ENCODE measurements at regions not wholly inside any gene's neighbourhood (a gene's known extent, or its start where the extent isn't known, plus 50 kb on each side); places are given as distances from the start of the nearest gene placed in this dataset.

DNA sequence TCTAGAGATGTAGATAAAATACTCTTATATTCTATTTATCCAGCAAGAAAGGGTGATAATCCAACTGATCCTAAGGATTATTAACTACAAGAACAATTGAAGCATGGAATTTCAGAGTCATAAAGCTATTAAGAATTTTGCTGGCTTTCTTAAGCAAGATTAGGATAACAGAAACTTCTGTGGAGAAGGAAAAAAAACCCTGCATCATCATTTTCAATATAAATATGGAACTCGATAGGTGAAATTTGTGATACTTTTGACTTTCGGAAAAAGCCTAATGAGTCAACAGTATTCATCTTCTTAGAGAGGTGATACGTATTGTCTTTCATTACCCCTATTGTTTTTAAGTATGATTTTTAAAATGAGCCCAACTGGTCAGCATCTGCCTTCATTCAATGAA, 593.3 kb downstream of the CPS1 start:
- peaks cover 3 to 5% of the 10 kb centered on the region in 2 experiments for H3K9me3 ChIP-seq (ENCODE audit: control insufficient read depth in 1 of 2, insufficient read depth in 1 of 2, low read length in 2 of 2)
- H3K36me3 ChIP-seq (ENCODE audit: insufficient read depth, low read length), result no peaks in the 10 kb centered on the region
- DNase-seq (no peak), ATAC-seq (ENCODE audit: poor library complexity) (no peak)
- no peaks in the 10 kb centered on the region for H3K4me1 ChIP-seq (ENCODE audit: insufficient read depth, low read length)
- no peaks in the 10 kb centered on the region for H3K27me3 ChIP-seq (ENCODE audit: control insufficient read depth in 1 of 2, insufficient read depth in 2 of 2, low read length in 2 of 2)
- H3K4me3 ChIP-seq (ENCODE audit: low read length), result no peak overlapping the region
- Mint-ChIP-seq H3K36me3 (ENCODE audit: low read depth) (no peaks in the 10 kb centered on the region), H3K4me1 (ENCODE audit: low read depth) (no peaks in the 10 kb centered on the region), H3K27me3 (no peaks in the 10 kb centered on the region), H3K9me3 (no peaks in the 10 kb centered on the region), H3K27ac (no peak overlapping the region), H3K4me3 (no peak overlapping the region)
- no peak overlapping the region for H3K27ac ChIP-seq (ENCODE audit: low read depth in 1 of 2, low read length in 2 of 2)
- TF ChIP-seq, protein P1, sequence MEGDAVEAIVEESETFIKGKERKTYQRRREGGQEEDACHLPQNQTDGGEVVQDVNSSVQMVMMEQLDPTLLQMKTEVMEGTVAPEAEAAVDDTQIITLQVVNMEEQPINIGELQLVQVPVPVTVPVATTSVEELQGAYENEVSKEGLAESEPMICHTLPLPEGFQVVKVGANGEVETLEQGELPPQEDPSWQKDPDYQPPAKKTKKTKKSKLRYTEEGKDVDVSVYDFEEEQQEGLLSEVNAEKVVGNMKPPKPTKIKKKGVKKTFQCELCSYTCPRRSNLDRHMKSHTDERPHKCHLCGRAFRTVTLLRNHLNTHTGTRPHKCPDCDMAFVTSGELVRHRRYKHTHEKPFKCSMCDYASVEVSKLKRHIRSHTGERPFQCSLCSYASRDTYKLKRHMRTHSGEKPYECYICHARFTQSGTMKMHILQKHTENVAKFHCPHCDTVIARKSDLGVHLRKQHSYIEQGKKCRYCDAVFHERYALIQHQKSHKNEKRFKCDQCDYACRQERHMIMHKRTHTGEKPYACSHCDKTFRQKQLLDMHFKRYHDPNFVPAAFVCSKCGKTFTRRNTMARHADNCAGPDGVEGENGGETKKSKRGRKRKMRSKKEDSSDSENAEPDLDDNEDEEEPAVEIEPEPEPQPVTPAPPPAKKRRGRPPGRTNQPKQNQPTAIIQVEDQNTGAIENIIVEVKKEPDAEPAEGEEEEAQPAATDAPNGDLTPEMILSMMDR (IDR thresholded peaks at IDR 0.05), result no peak
- intact Hi-C loops (cut with DNase I, micrococcal nuclease), result no loop called here
- ChIA-PET CTCF (no interaction called here), POLR2A (no interaction called here)

DNA sequence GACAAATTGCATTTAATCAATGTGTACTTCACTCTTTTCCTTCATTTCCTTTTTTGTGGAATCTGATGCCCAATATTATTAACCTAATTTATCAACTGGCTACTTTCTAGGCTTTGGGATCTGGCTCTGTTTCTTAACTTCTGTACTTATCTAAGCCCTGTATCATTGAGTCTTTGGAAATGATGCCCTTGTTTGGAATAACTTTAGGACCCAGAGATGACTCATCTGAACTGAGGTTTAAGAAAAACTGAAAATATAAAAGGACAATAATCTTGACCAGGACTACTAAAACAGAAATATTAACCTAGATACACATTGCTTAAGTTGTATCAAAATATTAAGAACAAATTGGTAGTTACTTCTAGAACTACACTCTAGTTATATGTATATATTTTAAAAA, 600.8 kb downstream of the CPS1 start:
- H3K36me3 Mint-ChIP-seq (ENCODE audit: low read depth), result no peaks in the 10 kb centered on the region
- ChIA-PET CTCF (no interaction called here), POLR2A (no interaction called here)
- TF ChIP-seq, protein P1 (IDR thresholded peaks at IDR 0.05), result no peak
- H3K27ac ChIP-seq (ENCODE audit: low read depth in 1 of 2, low read length in 2 of 2), result no peak overlapping the region
- no peaks in the 10 kb centered on the region for H3K27me3 ChIP-seq (ENCODE audit: control insufficient read depth in 1 of 2, insufficient read depth in 2 of 2, low read length in 2 of 2)
- no peaks in the 10 kb centered on the region for H3K36me3 ChIP-seq (ENCODE audit: insufficient read depth, low read length)
- H3K27me3 Mint-ChIP-seq, result no peaks in the 10 kb centered on the region
- intact Hi-C loops (cut with DNase I, micrococcal nuclease), result loop anchor here in 1 of 2 experiments (5.0 kb wide), 2 partner anchors 910 to 1180 kb away; no protein-coding TSS in a partner anchor
- ATAC-seq (ENCODE audit: poor library complexity) (no peak), DNase-seq (no peak)
- H3K4me3 Mint-ChIP-seq, result no peak overlapping the region
- no peak overlapping the region for H3K4me3 ChIP-seq (ENCODE audit: low read length)
- no peaks in the 10 kb centered on the region for H3K9me3 ChIP-seq (ENCODE audit: control insufficient read depth in 1 of 2, insufficient read depth in 1 of 2, low read length in 2 of 2)
- no peaks in the 10 kb centered on the region for H3K4me1 ChIP-seq (ENCODE audit: insufficient read depth, low read length)
- no peak overlapping the region for H3K27ac Mint-ChIP-seq
- H3K4me1 Mint-ChIP-seq (ENCODE audit: low read depth), result no peaks in the 10 kb centered on the region
- no peaks in the 10 kb centered on the region for H3K9me3 Mint-ChIP-seq

DNA sequence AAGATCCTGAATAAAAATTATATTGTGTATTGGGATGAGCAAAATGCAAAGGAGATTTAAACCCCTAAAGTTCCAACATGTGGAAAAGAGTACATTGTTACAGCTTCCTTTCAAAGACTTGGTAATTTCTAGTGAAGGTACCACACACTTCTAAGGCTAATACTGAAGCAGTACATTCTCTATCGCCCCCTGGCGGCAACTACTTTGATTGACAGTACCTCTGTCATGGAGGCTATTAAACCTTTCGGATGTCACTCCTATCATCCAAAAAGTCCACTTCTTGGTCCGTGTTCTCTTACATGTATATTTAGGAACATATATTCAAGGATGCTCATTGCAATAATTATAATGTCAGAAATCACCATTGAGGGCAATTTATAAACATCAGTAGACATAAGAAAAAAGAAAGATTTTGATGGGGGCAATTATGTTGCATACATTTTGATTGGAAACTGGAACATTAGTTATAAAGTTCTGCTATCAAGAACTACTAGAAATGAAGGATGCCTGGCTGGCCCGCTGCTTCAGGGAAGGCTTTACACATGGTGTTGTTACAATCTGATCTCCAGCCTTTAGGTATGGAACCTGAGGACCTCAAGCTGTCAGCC, 601.6 kb downstream of the CPS1 start:
- TF ChIP-seq, protein P1 (IDR thresholded peaks at IDR 0.05), result peak; percentile 78
- POLR2A ChIA-PET, result no interaction called here
- H3K27ac ChIP-seq (ENCODE audit: low read depth in 1 of 2, low read length in 2 of 2), result no peak overlapping the region
- H3K9me3 ChIP-seq (ENCODE audit: control insufficient read depth in 1 of 2, insufficient read depth in 1 of 2, low read length in 2 of 2), result no peaks in the 10 kb centered on the region
- CTCF ChIA-PET, result no interaction called here
- ATAC-seq (ENCODE audit: poor library complexity), result peak; percentile 72
- peak; percentile 21 to 66 (median 48) for DNase-seq
- no peak overlapping the region for H3K4me3 Mint-ChIP-seq
- no peaks in the 10 kb centered on the region for H3K4me1 Mint-ChIP-seq (ENCODE audit: low read depth)
- intact Hi-C loops (cut with DNase I, micrococcal nuclease), result loop anchor here (2.0 to 5.0 kb wide), 3 partner anchors 909 to 1181 kb away; no protein-coding TSS in a partner anchor
- no peak overlapping the region for H3K4me3 ChIP-seq (ENCODE audit: low read length)
- H3K27ac Mint-ChIP-seq, result no peak overlapping the region
- no peaks in the 10 kb centered on the region for H3K9me3 Mint-ChIP-seq
- no peaks in the 10 kb centered on the region for H3K36me3 ChIP-seq (ENCODE audit: insufficient read depth, low read length)
- H3K36me3 Mint-ChIP-seq (ENCODE audit: low read depth), result no peaks in the 10 kb centered on the region
- H3K27me3 ChIP-seq (ENCODE audit: control insufficient read depth in 1 of 2, insufficient read depth in 2 of 2, low read length in 2 of 2), result no peaks in the 10 kb centered on the region
- no peaks in the 10 kb centered on the region for H3K27me3 Mint-ChIP-seq
- no peaks in the 10 kb centered on the region for H3K4me1 ChIP-seq (ENCODE audit: insufficient read depth, low read length)

Measured in CD4-positive, alpha-beta T cell (primary cell).